Kidney (tissue), 13 donors: ENCODE measurements at regions not wholly inside any gene's neighbourhood (a gene's known extent, or its start where the extent isn't known, plus 50 kb on each side); places are given as distances from the start of the nearest gene placed in this dataset.

Source experiments
- DNase-seq, 5 donors: peaks; one replicate each; pipeline ENCODE4 v3.0.0-alpha.2; 2013 to 2020
- FAIRE-seq: peaks from 2 replicates; lab custom pipeline; 2012; peaks lifted over from hg19 to GRCh38; lab: Jason Lieb, UNC
- H3K27ac ChIP-seq, 2 donors: one replicate each; pipeline ENCODE4 v1.7.0; 2013; ENCODE audit warnings: low read depth in 2 of 2, low read length in 2 of 2, inconsistent platforms in 1 of 2
- H3K27me3 ChIP-seq: one replicate; pipeline ENCODE4 v1.7.1; 2013; ENCODE audit warnings: low read length, inconsistent platforms; ENCODE audit not compliant: control insufficient read depth, insufficient read depth
- H3K36me3 ChIP-seq, 3 donors: one replicate each; pipeline versions ENCODE4 v1.7.0 to v1.7.1; 2013; ENCODE audit warnings: low read length in 3 of 3, control low read depth in 1 of 3, inconsistent platforms in 1 of 3; ENCODE audit not compliant: insufficient read depth in 3 of 3, control insufficient read depth in 2 of 3
- H3K4me1 ChIP-seq, 3 donors: one replicate each; pipeline versions ENCODE4 v1.7.0 to v1.7.1; 2013; ENCODE audit warnings: low read length in 3 of 3, inconsistent platforms in 1 of 3, low read depth in 1 of 3; ENCODE audit not compliant: control insufficient read depth in 2 of 3, insufficient read depth in 2 of 3
- H3K4me3 ChIP-seq, 3 donors: one replicate each; pipeline versions ENCODE4 v1.7.0 to v1.8.1; 2013; ENCODE audit warnings: low read length in 3 of 3, control low read depth in 1 of 3, inconsistent platforms in 1 of 3
- H3K9ac ChIP-seq, 3 donors: one replicate each; pipeline versions ENCODE4 v1.7.0 to v1.7.1; 2013; ENCODE audit warnings: low read length in 3 of 3, control low read depth in 1 of 3, inconsistent platforms in 1 of 3
- H3K9me3 ChIP-seq, 3 donors: one replicate each; pipeline versions ENCODE4 v1.7.0 to v1.7.1; 2013; ENCODE audit warnings: low read length in 3 of 3, control low read depth in 1 of 3, inconsistent platforms in 1 of 3; ENCODE audit not compliant: control insufficient read depth in 2 of 3, insufficient read depth in 1 of 3
- intact Hi-C: fragments of 100-400 bp; cut with DNase I; formaldehyde crosslinking; loops from one replicate; pipeline ENCODE4 v1.11.1; 2022
- TF ChIP-seq, protein P1 (sequence below): IDR thresholded peaks from 3 replicates; pipeline ENCODE4 v1.5.1; 2012; ENCODE audit warnings: mild to moderate bottlenecking, moderate library complexity, borderline replicate concordance; ENCODE audit not compliant: insufficient read depth; ENCODE audit errors: extremely low read depth
- donor health status: control.
- donor health status: control.
- donor health status: control.
- donor health status: control.
- donor health status: control.
- donor health status: DM: yes; HTN: yes; CAD: no.
- donor health status: Normal renal cell carcinoma (clear cell type).

DNA sequence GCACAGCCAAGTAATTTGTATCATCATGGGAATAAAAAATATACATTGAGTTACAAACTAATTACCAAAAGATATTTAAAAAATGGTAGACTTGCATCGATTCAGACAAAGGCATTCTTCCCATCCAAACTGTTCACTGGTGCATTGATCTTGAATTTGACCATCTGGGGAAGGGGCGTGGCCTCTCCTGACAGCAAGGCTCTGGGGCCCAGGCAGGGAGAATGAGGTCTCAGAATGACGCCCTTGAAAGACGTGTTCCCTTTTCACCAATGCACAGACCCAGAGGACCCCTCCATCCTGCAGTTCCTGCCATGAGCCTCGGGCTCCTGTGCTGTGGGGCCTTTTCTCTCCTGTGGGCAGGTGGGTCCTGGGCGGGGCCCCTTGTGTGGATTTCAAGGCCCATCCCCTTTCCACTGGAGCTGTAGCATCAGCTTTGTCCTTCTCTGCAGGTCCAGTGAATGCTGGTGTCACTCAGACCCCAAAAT lies 91.1 kb upstream of the PRSS58 start:
- TF ChIP-seq, protein P1, sequence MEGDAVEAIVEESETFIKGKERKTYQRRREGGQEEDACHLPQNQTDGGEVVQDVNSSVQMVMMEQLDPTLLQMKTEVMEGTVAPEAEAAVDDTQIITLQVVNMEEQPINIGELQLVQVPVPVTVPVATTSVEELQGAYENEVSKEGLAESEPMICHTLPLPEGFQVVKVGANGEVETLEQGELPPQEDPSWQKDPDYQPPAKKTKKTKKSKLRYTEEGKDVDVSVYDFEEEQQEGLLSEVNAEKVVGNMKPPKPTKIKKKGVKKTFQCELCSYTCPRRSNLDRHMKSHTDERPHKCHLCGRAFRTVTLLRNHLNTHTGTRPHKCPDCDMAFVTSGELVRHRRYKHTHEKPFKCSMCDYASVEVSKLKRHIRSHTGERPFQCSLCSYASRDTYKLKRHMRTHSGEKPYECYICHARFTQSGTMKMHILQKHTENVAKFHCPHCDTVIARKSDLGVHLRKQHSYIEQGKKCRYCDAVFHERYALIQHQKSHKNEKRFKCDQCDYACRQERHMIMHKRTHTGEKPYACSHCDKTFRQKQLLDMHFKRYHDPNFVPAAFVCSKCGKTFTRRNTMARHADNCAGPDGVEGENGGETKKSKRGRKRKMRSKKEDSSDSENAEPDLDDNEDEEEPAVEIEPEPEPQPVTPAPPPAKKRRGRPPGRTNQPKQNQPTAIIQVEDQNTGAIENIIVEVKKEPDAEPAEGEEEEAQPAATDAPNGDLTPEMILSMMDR, result no peak
- Histone ChIP-seq H3K27ac (no peak overlapping the region), H3K4me3 (no peak overlapping the region), H3K36me3 (no peaks in the 10 kb centered on the region), H3K27me3 (no peaks in the 10 kb centered on the region), H3K9ac (no peak overlapping the region), H3K4me1 (no peaks in the 10 kb centered on the region), H3K9me3 (no peaks in the 10 kb centered on the region)
- intact Hi-C loops, result no loop called here
- DNase-seq, result no peak
- no peak for FAIRE-seq

DNA sequence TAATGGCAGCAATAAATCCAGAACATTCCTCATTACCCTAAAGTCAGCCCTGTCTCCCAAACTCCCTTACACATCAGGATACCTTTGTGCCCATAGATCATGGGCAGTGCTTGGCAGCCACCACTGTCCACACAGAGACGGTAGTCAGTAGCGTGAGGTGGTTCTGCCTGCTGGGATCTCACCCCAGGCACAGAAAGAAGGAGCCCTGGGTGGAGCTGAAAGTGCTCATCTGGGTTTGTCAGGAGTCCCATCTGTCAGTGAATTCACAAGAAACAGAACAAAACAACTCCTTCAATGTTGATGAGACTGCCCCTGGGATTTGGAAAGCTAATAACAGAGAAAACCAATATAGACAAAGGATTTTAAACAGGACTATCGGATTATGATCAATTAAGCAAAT lies 90.2 kb upstream of the PRSS58 start:
- H3K9ac ChIP-seq, result no peak overlapping the region
- no peak overlapping the region for H3K27ac ChIP-seq
- no peaks in the 10 kb centered on the region for H3K36me3 ChIP-seq
- intact Hi-C loops, result no loop called here
- H3K27me3 ChIP-seq, result no peaks in the 10 kb centered on the region
- no peak overlapping the region for H3K4me3 ChIP-seq
- DNase-seq (no peak), FAIRE-seq (no peak)
- H3K4me1 ChIP-seq, result no peaks in the 10 kb centered on the region
- TF ChIP-seq, protein P1, result no peak
- no peaks in the 10 kb centered on the region for H3K9me3 ChIP-seq

DNA sequence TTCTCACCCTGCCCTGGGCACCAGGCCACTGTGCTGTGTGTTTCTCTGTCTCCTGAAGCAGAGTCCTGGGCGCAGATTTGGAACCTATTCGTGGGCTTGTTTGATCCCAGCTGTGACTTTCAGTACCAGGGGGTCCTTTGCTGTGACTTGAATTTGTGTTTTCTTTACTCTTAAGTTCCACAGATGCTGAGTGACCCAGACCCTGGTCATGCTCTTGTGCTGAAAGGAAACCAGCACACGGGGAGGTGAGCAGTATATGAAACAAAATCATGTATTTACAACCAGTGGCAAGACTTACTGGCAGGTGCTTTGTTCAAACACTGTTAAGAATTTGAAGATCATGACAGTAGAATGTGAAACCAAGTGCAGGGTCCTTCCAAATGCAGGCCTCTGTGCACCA lies 89.2 kb upstream of the PRSS58 start:
- intact Hi-C loops, result no loop called here
- no peaks in the 10 kb centered on the region for H3K36me3 ChIP-seq
- H3K9ac ChIP-seq, result no peak overlapping the region
- DNase-seq, result peak in 1 of 5 donors; percentile 46
- TF ChIP-seq, protein P1, result no peak
- H3K9me3 ChIP-seq, result no peaks in the 10 kb centered on the region
- FAIRE-seq, result no peak
- H3K27ac ChIP-seq, result no peak overlapping the region
- no peaks in the 10 kb centered on the region for H3K4me1 ChIP-seq
- no peak overlapping the region for H3K4me3 ChIP-seq
- H3K27me3 ChIP-seq, result no peaks in the 10 kb centered on the region

DNA sequence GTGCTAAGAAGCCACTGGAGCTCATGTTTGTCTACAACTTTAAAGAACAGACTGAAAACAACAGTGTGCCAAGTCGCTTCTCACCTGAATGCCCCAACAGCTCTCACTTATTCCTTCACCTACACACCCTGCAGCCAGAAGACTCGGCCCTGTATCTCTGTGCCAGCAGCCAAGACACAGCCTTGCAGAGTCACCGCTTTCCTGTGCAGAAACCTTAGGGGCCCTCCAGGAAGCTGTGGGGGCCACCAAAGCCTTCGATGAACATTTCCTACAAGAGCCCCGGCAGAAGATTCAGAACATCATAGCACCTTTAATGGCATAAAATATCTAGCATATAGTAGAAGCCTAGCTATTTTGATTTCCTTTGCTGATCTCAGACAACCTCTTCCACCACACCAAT lies 88.0 kb upstream of the PRSS58 start:
- Histone ChIP-seq H3K4me1 (no peaks in the 10 kb centered on the region), H3K27me3 (no peaks in the 10 kb centered on the region), H3K9ac (no peak overlapping the region), H3K27ac (no peak overlapping the region), H3K9me3 (no peaks in the 10 kb centered on the region), H3K4me3 (no peak overlapping the region), H3K36me3 (no peaks in the 10 kb centered on the region)
- peak in 1 of 5 donors; percentile 53 for DNase-seq
- intact Hi-C loops, result no loop called here
- TF ChIP-seq, protein P1, result no peak
- no peak for FAIRE-seq
